HG02759 (cell line): ENCODE measurements at regions not wholly inside any gene's neighbourhood (a gene's known extent, or its start where the extent isn't known, plus 50 kb on each side); places are given as distances from the start of the nearest gene placed in this dataset.

Experiments used
- ATAC-seq: cut with Tn5 transposase; IDR thresholded peaks from one replicate; pipeline ENCODE4 v1.9.1; 2021; ENCODE audit warnings: mild to moderate bottlenecking, moderate library complexity; ENCODE audit not compliant: unreplicated experiment

DNA sequence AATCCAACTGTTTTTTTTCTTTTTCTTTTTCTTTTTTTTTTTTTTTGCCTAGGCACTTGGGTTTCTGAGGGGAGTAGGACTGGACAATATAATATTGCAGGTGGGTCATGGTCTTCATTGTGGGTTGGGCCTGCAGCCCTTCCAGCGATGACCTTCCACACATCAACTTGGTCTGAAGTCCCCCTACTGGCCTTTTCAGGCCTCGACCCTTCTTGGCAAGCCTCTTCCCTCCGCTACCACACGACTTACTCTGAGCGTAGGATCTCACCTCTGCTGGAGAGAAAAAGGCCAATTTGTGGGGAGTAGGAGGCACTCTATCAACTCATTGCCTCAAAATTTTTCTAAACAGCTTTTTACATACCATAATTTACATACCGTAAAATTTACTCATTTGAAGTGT is 51.1 kb upstream of the GRIK3 start:
- no peak for ATAC-seq

DNA sequence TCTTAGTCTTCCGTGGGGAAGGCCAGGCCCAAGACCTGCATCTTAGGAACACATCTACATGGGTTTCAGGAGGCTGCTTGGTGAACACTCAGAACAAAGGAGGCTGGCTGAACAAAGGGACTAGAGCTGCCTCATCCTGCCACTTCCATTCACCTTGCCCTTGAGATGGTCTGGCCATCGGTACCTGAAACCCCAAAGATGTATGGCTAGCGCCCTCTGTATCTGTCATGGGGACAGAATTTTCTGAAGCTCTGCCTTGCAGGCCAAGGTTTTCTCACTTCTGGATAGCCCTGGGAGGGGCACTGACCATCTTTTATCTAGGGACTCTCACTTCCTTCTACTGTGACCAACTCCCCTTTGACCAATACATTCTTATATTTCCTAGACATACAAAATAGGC is 55.4 kb upstream of the GRIK3 start:
- ATAC-seq = no peak

DNA sequence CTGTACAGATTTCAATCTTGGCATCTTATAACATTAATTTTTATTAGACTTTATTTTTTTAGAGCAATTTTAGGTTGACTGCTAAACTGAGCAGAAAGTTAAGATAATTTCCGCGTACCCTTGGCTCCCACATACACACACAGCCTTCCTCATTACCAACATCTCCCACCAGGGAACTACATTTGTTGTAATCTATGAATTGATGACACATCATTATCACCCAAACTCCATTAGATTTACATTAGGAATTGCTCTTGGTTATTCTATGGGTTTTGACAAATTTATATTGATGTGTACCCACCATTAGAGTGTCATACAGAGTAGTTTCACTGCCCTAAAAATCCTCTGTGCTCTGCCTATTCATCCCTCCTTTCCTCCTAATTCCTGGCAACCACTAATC is 56.4 kb upstream of the GRIK3 start:
- ATAC-seq = no peak

DNA sequence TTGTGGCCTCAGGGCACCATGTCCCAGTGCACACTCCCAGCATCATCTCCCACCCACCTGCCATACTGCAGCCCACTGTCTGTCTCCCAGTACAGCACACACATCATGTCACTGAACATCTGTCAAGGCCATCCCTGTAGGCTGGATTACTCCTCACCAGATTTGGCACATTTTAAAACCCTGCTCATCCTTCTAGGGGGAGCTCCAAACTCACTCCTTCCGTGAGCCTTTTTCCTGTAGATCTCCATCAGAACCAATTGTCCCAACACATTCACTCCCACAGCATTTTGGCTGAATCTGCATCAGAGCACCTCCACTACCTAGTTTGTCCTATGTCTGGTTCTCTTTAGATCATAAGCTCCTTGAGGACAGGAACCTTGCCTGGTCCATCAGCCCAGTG is 58.6 kb upstream of the GRIK3 start:
- no peak for ATAC-seq

DNA sequence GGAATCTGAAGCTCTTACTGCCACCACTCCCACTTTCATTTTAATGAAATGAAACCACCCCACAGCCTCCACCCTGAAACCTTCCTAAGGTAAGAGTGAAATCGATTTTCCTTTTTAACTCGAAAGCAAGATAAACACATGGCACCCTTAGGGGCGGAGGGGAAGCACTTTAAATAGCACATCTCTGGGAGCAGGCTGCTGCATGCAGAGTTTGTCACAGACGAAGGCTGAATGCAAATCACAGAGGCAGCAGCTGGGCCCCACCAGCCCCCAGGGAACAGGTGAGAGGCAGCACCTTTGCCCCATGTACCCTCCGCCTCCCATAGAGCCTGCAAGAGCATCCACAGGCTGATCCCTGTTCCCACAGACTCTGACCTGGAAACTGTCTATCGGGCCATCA is 60.0 kb upstream of the GRIK3 start:
- ATAC-seq = no peak

DNA sequence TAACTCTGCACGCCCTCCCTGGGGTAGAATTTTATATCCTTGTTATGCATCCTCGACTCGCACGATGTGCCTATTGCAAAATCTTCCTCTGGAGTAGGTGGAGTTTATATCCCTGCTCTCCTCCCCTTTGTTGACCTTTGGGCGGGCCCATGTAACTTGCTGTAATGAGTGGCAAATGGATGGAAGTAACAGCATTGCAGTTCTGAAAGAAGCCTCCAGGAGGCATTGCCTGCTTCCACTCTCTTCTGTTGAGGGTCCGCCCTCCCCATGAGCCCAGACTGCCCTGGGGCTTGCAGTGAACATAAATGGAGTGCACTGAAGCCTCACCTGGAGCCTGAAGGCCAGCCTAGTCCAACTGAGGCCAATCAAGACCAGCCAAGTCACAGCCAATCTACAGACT is 62.2 kb upstream of the GRIK3 start:
- no peak for ATAC-seq

DNA sequence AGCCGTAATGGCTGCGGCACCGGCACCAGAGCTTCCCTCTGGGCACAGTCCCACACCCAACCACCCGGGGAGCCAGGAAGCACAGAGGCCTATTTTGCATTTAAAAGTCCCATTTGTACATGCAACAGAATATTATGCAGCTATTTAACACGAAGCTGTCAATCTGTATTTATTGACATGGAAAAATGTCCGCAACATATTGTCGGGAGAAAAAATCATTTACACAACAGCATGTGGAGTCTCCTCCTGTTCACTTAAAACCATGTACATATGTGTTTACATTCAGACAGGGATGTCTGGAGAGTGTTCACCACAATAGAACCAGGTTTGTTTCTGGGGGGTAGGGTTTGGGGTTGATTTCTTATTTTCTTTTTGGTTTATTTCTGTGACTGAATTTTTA is 63.4 kb upstream of the GRIK3 start:
- no peak for ATAC-seq

DNA sequence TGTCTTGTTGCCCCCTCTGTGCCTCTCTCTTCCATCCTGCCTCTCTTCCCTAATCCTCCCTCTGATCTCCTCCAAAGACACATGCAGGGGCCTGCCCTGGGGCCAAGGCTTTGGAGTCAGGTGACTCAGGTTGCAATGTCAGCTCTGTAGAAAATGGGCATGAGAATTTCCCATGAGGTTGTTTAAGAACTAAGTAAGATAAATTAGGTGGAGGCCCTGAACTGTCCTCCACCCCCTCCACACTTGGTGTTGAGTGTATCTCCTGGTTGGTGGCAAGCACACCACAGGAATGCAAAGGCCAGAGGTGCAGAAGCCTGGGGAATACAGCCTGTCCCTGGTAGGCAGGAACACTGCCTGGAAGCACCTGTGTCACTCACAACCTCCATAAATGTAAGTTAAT is 63.9 kb upstream of the GRIK3 start:
- no peak for ATAC-seq

DNA sequence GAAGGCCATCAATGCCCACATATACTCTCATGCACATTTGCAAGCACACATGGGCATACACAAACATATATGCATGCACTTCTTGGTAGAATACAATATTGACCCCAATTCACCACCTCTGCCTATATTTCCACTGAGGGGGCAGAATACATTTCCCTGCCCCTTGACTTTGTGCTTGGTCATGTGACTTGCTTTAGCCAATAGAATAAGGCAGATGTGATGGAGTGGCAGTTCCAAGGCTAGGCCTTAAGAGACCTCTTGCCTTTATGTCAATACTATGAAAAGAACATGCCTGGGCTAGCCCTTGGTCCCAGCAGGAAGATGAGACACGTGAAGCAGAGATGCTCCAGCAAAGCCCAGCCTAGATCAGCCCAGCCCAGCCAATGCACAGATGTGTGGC is 66.0 kb upstream of the GRIK3 start:
- no peak for ATAC-seq

DNA sequence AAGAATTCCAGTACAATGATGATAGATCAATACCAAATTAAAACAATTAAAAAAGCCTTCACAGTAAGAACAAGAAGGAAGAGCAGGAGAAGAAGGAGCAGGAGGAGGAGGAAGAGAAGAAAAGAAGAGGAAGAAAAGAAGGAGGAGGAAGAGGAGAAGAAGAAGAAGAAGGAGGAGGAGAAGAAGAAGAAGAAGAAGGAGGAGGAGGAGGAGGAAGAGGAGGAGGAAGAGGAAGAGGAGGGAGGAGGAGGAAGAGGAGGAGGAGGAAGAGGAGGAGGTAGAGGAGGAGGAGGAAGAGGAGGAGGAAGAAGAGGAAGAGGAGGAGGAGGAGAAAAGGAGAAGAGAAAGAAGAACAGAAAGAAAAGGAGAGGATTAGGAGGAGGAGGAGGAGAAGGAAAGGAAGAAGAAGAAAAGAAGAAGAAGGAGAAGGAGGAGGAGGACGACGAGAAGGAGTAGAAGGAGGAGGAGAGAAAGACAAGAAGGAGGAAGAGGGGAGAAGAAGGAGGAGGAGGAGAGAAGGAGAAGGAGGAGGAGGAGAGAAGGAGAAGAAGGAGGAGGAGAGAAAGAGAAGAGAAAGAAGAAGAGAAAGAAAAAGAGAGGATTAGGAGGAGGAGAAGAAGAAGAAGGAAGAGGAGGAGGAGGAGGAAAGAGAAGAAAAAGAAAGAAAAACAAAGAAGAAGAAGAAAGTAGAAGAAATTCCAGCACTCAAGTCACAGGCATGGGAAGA is 68.5 kb upstream of the GRIK3 start:
- ATAC-seq = no peak

DNA sequence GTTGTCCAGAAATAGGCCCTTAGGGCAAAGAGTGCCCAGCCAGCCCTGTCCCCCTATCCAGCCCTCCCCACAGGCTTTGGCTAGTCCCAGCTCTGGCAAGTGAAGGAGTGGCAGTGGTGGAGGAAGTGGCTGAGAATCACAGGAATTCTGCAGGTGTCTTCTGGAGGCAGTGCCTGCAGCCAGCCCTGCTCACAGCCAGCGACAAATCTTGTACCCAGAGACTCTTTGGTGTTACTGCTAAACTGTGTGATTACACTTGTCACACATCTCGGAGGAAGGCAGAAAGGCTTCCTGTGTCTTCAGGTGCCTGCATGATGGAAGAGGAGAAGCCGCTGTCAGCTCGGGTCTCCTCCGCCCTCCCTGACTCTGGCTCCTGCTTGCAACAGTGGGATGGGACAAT is 71.6 kb upstream of the GRIK3 start:
- no peak for ATAC-seq

DNA sequence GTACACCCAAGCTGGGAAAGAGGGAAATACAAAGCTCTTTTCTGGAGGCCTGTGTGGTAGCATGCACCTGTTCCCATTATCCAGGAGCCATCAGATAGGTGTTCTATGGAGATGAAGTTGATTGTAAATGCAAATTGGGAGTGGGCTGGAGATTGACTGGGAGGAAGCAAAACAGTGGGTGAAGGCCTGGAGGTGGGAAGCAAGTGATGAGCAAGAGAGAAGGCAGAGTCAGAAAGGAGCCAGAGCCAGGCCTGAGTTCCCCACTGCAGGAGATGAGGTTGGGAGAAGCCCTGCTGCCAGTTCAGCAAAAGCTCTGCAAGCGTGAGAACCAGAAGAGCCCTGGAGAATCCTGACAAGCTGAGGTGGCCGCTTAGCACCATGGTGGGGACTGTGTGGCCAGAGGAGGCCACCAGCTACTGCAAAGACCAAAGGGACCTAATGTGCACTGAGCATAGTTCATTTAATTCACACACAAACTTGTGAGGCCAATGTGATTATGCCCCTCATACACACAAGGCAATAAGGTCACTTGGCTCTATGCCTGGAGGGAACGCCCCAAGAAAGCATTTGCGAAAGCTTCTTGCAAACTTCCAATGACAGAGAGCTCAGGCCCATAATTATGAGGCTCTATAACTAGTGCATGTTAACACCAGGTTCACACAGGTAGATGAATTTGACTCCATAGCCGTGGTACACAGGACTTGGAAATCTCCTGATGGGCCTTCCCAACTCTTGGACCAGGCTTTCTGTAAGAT is 73.0 kb upstream of the GRIK3 start:
- ATAC-seq = no peak

DNA sequence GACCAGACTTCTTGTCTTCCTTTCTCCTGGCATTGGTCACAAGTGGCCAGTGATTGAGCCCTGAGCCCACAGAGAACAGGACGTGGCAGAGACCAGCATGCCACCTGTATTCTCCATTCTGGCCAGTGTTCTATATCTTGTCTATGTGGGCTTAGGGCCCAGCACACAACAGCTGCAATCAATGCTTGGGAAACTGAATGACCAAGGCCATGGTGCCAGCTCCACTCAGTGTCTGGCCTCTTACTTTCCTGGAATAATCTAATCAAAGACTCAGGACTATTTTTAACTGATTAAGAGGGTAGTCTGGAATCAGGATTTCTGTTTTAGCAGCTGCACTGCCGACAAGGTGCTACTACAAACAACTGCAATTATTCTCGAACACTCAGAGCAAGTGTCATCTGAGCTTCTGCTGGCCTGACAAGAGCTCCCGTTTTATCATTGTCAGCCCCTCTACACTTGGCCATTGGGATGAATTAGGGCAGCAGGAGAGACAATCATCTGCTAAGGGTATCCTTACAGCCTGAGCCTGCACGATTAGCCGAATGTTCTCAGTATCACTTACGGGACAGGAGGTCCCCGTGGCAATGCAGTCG is 74.4 kb upstream of the GRIK3 start:
- ATAC-seq = no peak

DNA sequence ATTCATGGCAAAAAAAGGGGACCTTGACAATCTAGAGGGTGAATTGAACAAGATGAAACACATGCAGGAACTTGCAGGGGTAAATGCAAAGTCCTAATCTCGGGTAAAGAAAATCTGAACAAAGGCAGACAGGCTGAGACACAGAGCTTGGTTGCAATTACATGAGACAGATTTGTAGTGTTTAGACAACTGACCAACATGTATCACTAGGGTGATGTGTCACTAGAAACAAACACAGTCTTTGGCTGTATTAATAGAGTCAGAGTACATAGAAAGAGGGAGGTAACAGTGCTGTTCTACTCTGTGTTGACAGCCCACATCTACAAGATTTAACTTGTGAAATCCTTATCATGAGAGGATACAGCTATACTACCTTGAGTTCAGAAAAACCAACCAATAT is 78.1 kb upstream of the GRIK3 start:
- no peak for ATAC-seq

DNA sequence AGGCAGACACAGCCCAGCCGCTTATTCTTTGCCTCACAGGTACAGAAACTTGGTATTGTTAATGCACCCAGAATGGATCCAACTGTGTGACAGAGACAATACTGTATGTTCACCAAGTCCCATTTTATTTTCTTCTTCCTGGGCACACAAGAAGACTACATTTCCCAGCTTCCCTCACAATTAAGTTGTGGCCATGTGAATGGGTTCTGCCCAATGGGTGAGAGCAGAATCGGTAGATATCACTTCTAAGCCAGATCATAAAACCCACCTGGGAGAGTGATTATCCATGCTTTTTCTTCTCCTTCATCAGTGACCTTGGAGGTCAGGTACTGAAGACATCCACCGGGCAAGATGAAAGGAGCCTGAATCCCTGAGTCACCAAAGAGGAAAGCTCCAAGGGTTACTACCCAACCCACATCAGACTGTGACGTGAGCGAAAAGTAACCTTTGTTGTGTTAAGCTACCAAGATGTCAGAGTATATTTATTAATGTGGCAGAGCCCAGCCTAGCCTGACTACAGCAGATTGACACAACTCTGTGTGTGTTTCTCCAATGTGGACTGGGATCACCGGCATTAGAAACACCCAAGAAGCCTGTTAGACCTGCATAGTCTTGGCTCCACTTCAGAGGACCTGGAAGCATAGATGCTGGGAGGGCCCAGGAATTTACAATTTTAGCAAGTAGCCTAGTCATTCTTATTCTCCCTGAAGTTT is 79.1 kb upstream of the GRIK3 start:
- ATAC-seq = no peak

DNA sequence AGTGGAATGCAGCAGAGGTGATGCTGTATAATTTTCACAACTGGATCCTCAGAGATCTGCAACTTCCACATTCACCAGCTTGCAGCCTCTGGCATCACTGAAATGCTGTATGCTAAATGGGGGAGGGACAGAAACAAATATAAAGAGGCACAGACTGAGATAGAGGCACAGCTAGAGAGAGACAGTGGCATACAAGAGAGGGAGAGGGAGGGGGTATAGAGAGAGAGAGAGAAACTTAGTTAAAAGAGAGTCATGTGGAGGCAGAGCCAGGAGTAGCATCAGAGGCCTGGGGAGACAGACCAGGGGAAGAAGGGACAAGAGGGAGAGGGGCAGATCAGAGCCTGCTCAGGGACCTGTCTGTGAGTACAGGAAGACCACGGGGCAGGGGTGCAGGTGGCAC is 84.5 kb upstream of the GRIK3 start:
- no peak for ATAC-seq

DNA sequence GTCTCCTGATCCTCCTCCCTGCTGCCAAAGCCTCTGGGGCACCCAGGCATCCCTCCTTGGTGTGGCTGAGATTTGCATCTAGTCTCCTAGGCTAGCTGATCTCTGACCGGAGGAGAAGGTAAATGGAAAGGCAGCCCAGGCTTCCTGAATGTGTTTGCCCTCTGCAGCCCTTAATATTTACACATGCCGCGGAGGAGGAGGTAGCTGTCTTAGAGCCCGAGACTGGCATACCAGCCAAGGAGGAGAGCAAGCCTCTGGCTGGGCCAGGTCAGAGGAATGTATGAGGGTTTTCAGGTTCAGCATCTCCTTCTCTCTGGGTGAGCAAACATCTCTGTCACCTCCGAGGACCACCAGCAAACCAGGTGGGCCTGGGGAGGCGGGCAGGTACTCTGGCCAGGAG is 86.0 kb upstream of the GRIK3 start:
- ATAC-seq = no peak

DNA sequence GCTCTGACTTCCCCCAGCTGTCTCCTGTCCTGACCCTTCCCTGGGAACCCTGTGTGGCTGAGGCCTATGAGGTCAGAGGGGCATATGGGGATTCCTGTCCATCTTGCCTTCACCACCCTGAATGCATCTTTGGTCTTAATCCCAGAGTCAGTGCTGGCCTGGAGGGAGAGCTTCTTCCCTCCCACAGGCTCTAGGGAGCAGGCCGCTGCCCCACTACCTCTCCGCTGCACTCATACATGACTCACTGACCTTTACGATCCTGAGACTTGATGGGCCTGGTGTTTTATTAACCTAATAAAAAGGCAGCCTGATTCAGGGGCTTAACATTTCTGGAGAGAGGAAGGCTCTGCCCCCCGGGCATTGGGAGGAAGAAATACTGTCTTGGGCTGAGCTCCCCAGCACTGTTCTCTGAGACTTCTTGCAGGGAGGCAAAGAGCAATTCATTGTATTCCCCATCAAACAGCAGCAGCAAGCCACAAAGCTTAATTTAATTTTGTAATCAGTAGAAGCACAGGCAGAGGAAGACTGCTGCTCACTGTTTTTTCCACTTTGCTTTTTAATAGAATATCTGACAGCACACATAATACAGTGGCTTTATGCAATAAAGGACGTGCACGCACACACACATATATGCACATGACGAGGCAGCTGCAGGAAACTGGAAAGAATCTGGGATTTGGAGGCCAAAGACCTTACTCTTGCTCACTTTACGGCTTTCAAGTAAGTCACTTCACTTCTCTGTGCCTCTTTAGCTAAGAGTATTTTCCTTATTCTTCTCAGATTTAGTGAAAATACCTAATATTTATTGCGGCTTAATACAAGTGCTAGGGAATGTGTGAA is 89.2 kb upstream of the GRIK3 start:
- ATAC-seq = no peak

DNA sequence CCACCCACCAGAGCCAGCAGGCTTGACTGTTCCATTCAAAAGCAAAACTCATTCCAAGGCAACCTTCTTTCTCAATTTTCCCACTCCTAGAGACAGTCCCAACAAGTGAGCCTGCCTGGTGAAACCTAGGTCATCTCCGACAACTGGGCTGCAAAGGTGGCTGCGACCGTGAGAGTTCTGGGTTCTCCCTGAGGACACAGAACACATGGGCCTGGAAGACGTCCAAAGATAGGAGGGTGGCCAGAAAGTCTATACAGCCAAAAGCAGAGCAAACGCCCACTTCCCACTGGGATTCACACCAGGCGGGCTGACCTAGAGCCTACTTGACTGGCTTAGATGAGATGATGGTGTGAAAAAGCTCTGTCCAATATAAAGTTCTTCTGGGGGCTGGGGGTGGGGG is 90.2 kb upstream of the GRIK3 start:
- ATAC-seq = no peak

DNA sequence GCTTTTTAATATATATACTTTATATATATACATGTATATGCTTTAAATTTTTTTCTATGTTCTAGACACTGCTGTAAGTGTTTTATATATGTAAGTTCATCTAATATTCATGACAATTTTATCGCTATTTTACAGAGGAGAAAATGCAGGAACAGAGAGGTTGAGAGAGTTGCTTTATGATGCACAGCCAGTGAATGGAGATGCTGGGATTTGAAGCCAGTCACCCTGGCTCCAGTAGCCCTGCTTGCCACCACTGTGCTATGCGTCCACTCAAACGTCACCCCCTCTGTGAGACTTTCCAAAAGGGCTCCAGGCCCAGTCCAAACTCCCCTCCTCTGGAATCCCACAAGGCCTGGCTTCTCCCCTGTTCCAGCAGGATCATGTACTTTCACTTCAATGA is 91.0 kb upstream of the GRIK3 start:
- no peak for ATAC-seq

DNA sequence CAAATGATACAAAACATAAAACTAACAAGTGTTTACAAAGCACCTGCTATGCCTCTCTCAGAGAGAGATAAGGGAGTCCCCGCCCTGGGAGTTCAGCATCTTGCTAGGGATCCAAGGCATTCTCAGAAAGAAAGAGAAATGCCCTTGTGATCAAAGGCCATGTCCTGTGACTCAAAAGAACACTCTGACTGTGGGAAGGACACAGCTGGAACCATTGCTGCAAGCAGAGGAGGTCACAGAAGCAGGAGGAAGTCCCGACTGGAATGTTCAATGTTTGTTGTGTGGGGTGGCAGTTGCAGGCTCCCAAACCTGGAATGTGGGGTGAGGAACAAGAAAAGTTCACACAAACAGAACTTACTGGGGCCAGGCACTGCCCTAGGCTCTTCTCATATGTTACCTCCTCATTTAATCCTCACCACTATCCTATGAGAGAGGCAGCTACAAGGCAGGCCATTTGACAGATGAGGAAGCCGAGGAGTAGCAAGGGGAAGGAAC is 93.0 kb upstream of the GRIK3 start:
- ATAC-seq = no peak
